SK-N-SH (cell line): ENCODE measurements at regions not wholly inside any gene's neighbourhood (a gene's known extent, or its start where the extent isn't known, plus 50 kb on each side); places are given as distances from the start of the nearest gene placed in this dataset.
A peak's percentile ranks its signal among the peaks of the same experiment; 100 is the strongest.

Experiments used
- CTCF ChIA-PET: fragments of 300-600, 350-600 bp; formaldehyde crosslinking; extraction: SDS; loops from one replicate; lab custom pipeline; 2021; lab: Yijun Ruan, JAX
- POLR2A ChIA-PET: fragments of 350-600 bp; sonication (Branson Sonifier 250); formaldehyde crosslinking; extraction: SDS; loops from one replicate; lab custom pipeline; 2020; ENCODE audit warnings: antibody characterized with exemption, inconsistent platforms; lab: Yijun Ruan, JAX
- DNase-seq: peaks from one replicate; pipeline ENCODE4 v3.0.0; 2012
- H2AFZ ChIP-seq: fragments of 200-600 bp; sonication (generic); 2 replicates; pipeline ENCODE4 v1.8.1; 2016; ENCODE audit warnings: antibody characterized with exemption, mild to moderate bottlenecking, low read depth
- H3F3A ChIP-seq: fragments of 200-600 bp; sonication (generic); replicated peaks from 2 replicates; pipeline ENCODE3; 2016; ENCODE audit warnings: antibody characterized with exemption, mild to moderate bottlenecking; ENCODE audit not compliant: insufficient read depth
- H3K27ac ChIP-seq, 2 experiments: fragments of 200-500 bp in 1 of 2; fragments of 200-600 bp in 1 of 2; sonication (Bioruptor generic) in 1 of 2; sonication (generic), shearing (Covaris generic) in 1 of 2; 2 replicates each; pipeline versions ENCODE4 v1.5.1 to v1.6.1; 2014 to 2016; ENCODE audit warnings: low read depth in 2 of 2, inconsistent platforms in 1 of 2, low read length in 1 of 2, mild to moderate bottlenecking in 1 of 2, mixed read lengths in 1 of 2
- H3K27me3 ChIP-seq: fragments of 200-600 bp; sonication (generic), shearing (Covaris generic); 2 replicates; pipeline ENCODE4 v1.6.1; 2016; ENCODE audit warnings: mixed run types; ENCODE audit not compliant: insufficient read depth
- H3K36me3 ChIP-seq, 2 experiments: fragments of 200-500 bp in 1 of 2; fragments of 200-600 bp in 1 of 2; sonication (Bioruptor generic) in 1 of 2; sonication (generic) in 1 of 2; replicated peaks in 1 of 2; 2 replicates each; pipeline versions ENCODE3 to v1.5.1; 2014 to 2016; ENCODE audit warnings: low read length in 1 of 2, mild to moderate bottlenecking in 1 of 2; ENCODE audit not compliant: insufficient read depth in 2 of 2, control insufficient read depth in 1 of 2
- H3K4me1 ChIP-seq, 2 experiments: fragments of 200-500 bp in 1 of 2; fragments of 200-600 bp in 1 of 2; sonication (Bioruptor generic) in 1 of 2; sonication (generic), shearing (Covaris generic) in 1 of 2; 2 replicates each; pipeline versions ENCODE4 v1.5.1 to v1.6.1; 2014 to 2016; ENCODE audit warnings: low read depth in 1 of 2, low read length in 1 of 2, mixed run types in 1 of 2; ENCODE audit not compliant: insufficient read depth in 2 of 2, control insufficient read depth in 1 of 2
- H3K4me2 ChIP-seq: fragments of 200-600 bp; sonication (generic), shearing (Covaris generic); 2 replicates; pipeline ENCODE4 v1.6.1; 2017; ENCODE audit warnings: mixed run types
- H3K4me3 ChIP-seq, 2 experiments: fragments of 200-500 bp in 1 of 2; fragments of 200-600 bp in 1 of 2; sonication (Bioruptor generic) in 1 of 2; sonication (generic), shearing (Covaris generic) in 1 of 2; 2 replicates each; pipeline versions ENCODE4 v1.5.1 to v1.8.1; 2014 to 2016; ENCODE audit warnings: low read depth in 2 of 2, inconsistent platforms in 1 of 2, low read length in 1 of 2, mild to moderate bottlenecking in 1 of 2, mixed read lengths in 1 of 2, moderate library complexity in 1 of 2
- H3K79me2 ChIP-seq: fragments of 200-600 bp; sonication (generic); 2 replicates; pipeline ENCODE4 v1.8.1; 2017; ENCODE audit warnings: mild to moderate bottlenecking; ENCODE audit not compliant: insufficient read depth
- H3K9ac ChIP-seq: fragments of 200-600 bp; sonication (generic); 2 replicates; pipeline ENCODE4 v1.6.1; 2017; ENCODE audit warnings: mixed run types
- H3K9me2 ChIP-seq: fragments of 200-600 bp; sonication (generic); 2 replicates; pipeline ENCODE4 v1.6.1; 2017; ENCODE audit warnings: mixed run types
- H3K9me3 ChIP-seq: fragments of 200-600 bp; sonication (generic); 2 replicates; pipeline ENCODE4 v1.6.1; 2017; ENCODE audit warnings: mixed run types, mild to moderate bottlenecking, moderate library complexity
- H4K20me1 ChIP-seq: fragments of 200-600 bp; sonication (generic); 2 replicates; pipeline ENCODE4 v1.6.1; 2017; ENCODE audit warnings: mild to moderate bottlenecking, mixed run types; ENCODE audit not compliant: insufficient read depth
- ELF1 ChIP-seq: IDR thresholded peaks from 2 replicates; pipeline ENCODE4 v1.4.0; 2012
- EP300 ChIP-seq, 2 experiments: IDR thresholded peaks; 2 replicates each; pipeline versions ENCODE4 v1.4.0 to v1.6.1; 2012; ENCODE audit warnings: borderline replicate concordance in 1 of 2, low read depth in 1 of 2, low read length in 1 of 2
- EZH2phosphoT487 ChIP-seq: fragments of 200-600 bp; sonication (generic); IDR thresholded peaks from 2 replicates; pipeline ENCODE4 v1.6.1; 2017; ENCODE audit warnings: low read depth, mixed run types, mild to moderate bottlenecking, antibody characterized with exemption, moderate library complexity, borderline replicate concordance
- FOSL2 ChIP-seq: IDR thresholded peaks from 2 replicates; pipeline ENCODE4 v1.4.0; 2012; ENCODE audit warnings: low read depth, mild to moderate bottlenecking, moderate library complexity, borderline replicate concordance
- FOXM1 ChIP-seq: IDR thresholded peaks from 2 replicates; pipeline ENCODE4 v1.4.0; 2012; ENCODE audit warnings: low read depth, mild to moderate bottlenecking
- JUND ChIP-seq: IDR thresholded peaks from 2 replicates; pipeline ENCODE4 v1.4.0; 2012
- MXI1 ChIP-seq: IDR thresholded peaks from 2 replicates; pipeline ENCODE4 v1.6.1; 2012; ENCODE audit warnings: mild to moderate bottlenecking, low read depth, low read length, improper control_type of control experiment
- NRF1 ChIP-seq: IDR thresholded peaks from 2 replicates; pipeline ENCODE4 v1.6.1; 2012; ENCODE audit warnings: low read depth, mild to moderate bottlenecking, low read length
- POLR2AphosphoS5 ChIP-seq: IDR thresholded peaks from 2 replicates; pipeline ENCODE4 v1.6.1; 2012; ENCODE audit warnings: low read depth, low read length
- RAD21 ChIP-seq: IDR thresholded peaks from 2 replicates; pipeline ENCODE4 v1.6.1; 2012; ENCODE audit warnings: mild to moderate bottlenecking, low read length
- RCOR1 ChIP-seq: fragments of 150-350 bp; IDR thresholded peaks from 2 replicates; pipeline ENCODE4 v1.6.1; 2017; ENCODE audit warnings: antibody characterized with exemption, low read length
- SIN3A ChIP-seq: IDR thresholded peaks from 2 replicates; pipeline ENCODE4 v1.6.1; 2012; ENCODE audit warnings: low read depth, mild to moderate bottlenecking, low read length, moderate library complexity, borderline replicate concordance
- SMC3 ChIP-seq: IDR thresholded peaks from 2 replicates; pipeline ENCODE4 v1.6.1; 2012; ENCODE audit warnings: low read depth, low read length, improper control_type of control experiment
- TAF1 ChIP-seq: IDR thresholded peaks from 2 replicates; pipeline ENCODE4 v1.6.1; 2012; ENCODE audit warnings: low read depth, mild to moderate bottlenecking, low read length, moderate library complexity, borderline replicate concordance
- WGBS: methylation state at CpG from one replicate; pipeline ENCODE4 v1.1.6; 2017; ENCODE audit warnings: low lambda C conversion rate; 5-methylcytosine and 5-hydroxymethylcytosine counted together
- TF ChIP-seq, protein P1 (sequence below): fragments of 200-600 bp; sonication (generic); IDR thresholded peaks from 2 replicates; pipeline ENCODE4 v1.6.1; 2017; ENCODE audit warnings: antibody characterized with exemption, mild to moderate bottlenecking, moderate library complexity
- TF ChIP-seq, protein P2 (sequence below): fragments of 150-350 bp; IDR thresholded peaks from 2 replicates; pipeline ENCODE4 v1.6.1; 2016; ENCODE audit warnings: mild to moderate bottlenecking, low read depth, low read length
- TF ChIP-seq, protein P3 (sequence below): IDR thresholded peaks from 2 replicates; pipeline ENCODE4; 2012
- TF ChIP-seq, protein P4 (sequence below): IDR thresholded peaks from 2 replicates; pipeline ENCODE4 v1.4.0; 2012; ENCODE audit warnings: low read depth, borderline replicate concordance

DNA sequence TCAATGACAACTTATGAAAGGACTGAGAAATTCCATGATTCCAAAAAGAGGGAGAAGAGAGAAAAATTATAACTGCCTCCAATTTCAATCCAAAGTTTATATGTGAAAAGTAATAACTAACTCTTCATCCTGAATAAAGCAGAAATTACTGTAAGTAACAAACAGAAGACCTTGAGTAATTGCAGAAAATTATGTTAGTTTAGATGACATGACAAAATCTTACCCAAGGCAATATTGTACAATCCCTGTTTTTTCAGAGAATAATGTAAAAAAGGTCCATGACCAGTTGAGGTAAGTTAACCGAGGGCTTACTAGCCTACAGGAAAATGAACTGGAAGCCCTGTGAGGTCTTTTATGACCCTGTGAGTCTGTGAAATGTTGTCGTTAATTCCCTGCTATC is 949.5 kb upstream of the SOX9 start:
- ChIA-PET POLR2A (no interaction called here), CTCF (interaction anchor here (0.7 kb wide), 1 partner anchor 469 kb away, joined by 3 read pairs; no protein-coding TSS in a partner anchor)
- H3K27ac ChIP-seq = no peak overlapping the region
- TF ChIP-seq RCOR1 = no peak
- TF ChIP-seq TAF1 = no peak
- TF ChIP-seq ELF1 = no peak
- no peak for TF ChIP-seq RAD21
- no peak overlapping the region for H3K4me3 ChIP-seq
- WGBS = 72% methylated on average over 2 of the region's 2 CpGs
- no peaks in the 10 kb centered on the region for H3K9me2 ChIP-seq
- H3K79me2 ChIP-seq = no peaks in the 10 kb centered on the region
- no peak overlapping the region for H3K9ac ChIP-seq
- H3K36me3 ChIP-seq = no peaks in the 10 kb centered on the region
- no peak overlapping the region for H3K4me2 ChIP-seq
- no peak for DNase-seq
- no peaks in the 10 kb centered on the region for H4K20me1 ChIP-seq
- no peaks in the 10 kb centered on the region for H3F3A ChIP-seq
- H3K27me3 ChIP-seq = no peaks in the 10 kb centered on the region
- peaks cover 0 to 14% of the 10 kb centered on the region in 2 experiments; a peak in 2 of 4 replicates for H3K4me1 ChIP-seq
- H2AFZ ChIP-seq = no peak overlapping the region
- no peaks in the 10 kb centered on the region for H3K9me3 ChIP-seq

DNA sequence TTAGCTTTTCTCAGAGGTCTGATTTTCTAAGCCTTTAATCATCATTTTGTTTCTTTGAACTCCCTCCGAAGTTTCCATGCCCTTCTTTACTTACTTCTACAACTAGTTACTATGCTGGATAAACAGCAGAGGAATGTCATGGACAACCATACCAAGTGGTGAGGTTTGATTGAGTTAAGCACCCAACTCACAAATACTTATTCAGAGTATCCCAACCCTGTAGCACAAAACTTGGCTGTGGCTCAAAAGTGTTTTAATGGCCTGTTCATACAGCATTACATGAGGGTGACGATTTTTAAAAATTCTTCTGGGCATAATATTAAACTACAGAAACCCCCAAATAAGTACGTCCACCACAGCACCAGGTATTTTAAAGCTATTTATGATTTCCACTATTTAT is 946.8 kb upstream of the SOX9 start:
- DNase-seq = no peak
- 74% methylated on average over 3 of the region's 3 CpGs for WGBS
- no peaks in the 10 kb centered on the region for H3F3A ChIP-seq
- peaks cover 0 to 15% of the 10 kb centered on the region in 2 experiments; a peak in 2 of 4 replicates for H3K4me1 ChIP-seq
- H3K9ac ChIP-seq = no peak overlapping the region
- no peaks in the 10 kb centered on the region for H4K20me1 ChIP-seq
- H3K79me2 ChIP-seq = no peaks in the 10 kb centered on the region
- POLR2A ChIA-PET = no interaction called here
- CTCF ChIA-PET = interaction anchor here (1.0 kb wide), 1 partner anchor 26 kb away, joined by 3 read pairs; no protein-coding TSS in a partner anchor
- H3K4me3 ChIP-seq = no peak overlapping the region
- TF ChIP-seq JUND (no peak), EZH2phosphoT487 (no peak)
- TF ChIP-seq, protein P1, sequence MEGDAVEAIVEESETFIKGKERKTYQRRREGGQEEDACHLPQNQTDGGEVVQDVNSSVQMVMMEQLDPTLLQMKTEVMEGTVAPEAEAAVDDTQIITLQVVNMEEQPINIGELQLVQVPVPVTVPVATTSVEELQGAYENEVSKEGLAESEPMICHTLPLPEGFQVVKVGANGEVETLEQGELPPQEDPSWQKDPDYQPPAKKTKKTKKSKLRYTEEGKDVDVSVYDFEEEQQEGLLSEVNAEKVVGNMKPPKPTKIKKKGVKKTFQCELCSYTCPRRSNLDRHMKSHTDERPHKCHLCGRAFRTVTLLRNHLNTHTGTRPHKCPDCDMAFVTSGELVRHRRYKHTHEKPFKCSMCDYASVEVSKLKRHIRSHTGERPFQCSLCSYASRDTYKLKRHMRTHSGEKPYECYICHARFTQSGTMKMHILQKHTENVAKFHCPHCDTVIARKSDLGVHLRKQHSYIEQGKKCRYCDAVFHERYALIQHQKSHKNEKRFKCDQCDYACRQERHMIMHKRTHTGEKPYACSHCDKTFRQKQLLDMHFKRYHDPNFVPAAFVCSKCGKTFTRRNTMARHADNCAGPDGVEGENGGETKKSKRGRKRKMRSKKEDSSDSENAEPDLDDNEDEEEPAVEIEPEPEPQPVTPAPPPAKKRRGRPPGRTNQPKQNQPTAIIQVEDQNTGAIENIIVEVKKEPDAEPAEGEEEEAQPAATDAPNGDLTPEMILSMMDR = no peak
- H3K27ac ChIP-seq = no peak overlapping the region
- H3K36me3 ChIP-seq = no peaks in the 10 kb centered on the region
- H3K27me3 ChIP-seq = no peaks in the 10 kb centered on the region
- H3K4me2 ChIP-seq = no peak overlapping the region
- H3K9me2 ChIP-seq = no peaks in the 10 kb centered on the region
- no peak overlapping the region for H2AFZ ChIP-seq
- H3K9me3 ChIP-seq = no peaks in the 10 kb centered on the region

DNA sequence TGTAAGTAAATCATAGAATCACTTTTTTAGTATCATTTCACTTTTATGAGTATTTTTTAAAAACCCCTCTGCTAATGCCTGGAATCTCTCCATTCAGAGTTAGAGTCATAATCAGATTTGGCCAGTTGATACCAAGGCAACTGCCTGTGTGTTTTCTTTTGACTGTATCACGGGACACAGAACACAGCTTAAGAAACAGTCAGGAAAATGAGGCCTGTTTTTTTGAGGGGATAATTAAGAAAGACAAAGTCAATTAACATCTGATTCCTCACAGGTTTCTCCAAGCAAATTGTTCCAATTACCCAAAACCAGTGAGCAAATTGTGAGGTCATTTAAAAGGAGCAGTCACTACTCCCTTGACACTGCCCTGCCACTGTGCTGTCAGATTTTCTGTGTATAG is 944.5 kb upstream of the SOX9 start:
- no peak overlapping the region for H3K4me2 ChIP-seq
- CTCF ChIA-PET = interaction anchor here (0.9 to 1.6 kb wide), 4 partner anchors 8 to 522 kb away, joined by 3 to 5 read pairs (median 4); no protein-coding TSS in a partner anchor
- H3K4me1 ChIP-seq = peaks cover 0 to 26% of the 10 kb centered on the region in 2 experiments; a peak in 2 of 4 replicates
- no peaks in the 10 kb centered on the region for H3K9me2 ChIP-seq
- DNase-seq = peak; percentile 30
- H3K27me3 ChIP-seq = no peaks in the 10 kb centered on the region
- H4K20me1 ChIP-seq = no peaks in the 10 kb centered on the region
- WGBS = 26% methylated on average over 1 of the region's 1 CpG
- H3K9me3 ChIP-seq = no peaks in the 10 kb centered on the region
- peak overlapping the region; percentile 9 to 81; a peak in 3 of 4 replicates for H3K27ac ChIP-seq
- no peaks in the 10 kb centered on the region for H3K79me2 ChIP-seq
- H3K4me3 ChIP-seq = no peak overlapping the region
- POLR2A ChIA-PET = no interaction called here
- no peaks in the 10 kb centered on the region for H3F3A ChIP-seq
- H2AFZ ChIP-seq = no peak overlapping the region; the same call in 1 of the 2 replicates
- H3K36me3 ChIP-seq = no peaks in the 10 kb centered on the region
- no peak overlapping the region for H3K9ac ChIP-seq
- TF ChIP-seq FOSL2 = no peak
- TF ChIP-seq SMC3 = no peak
- no peak for TF ChIP-seq TAF1
- no peak for TF ChIP-seq MXI1
- no peak for TF ChIP-seq FOXM1
- TF ChIP-seq POLR2AphosphoS5 = no peak
- TF ChIP-seq, protein P2, sequence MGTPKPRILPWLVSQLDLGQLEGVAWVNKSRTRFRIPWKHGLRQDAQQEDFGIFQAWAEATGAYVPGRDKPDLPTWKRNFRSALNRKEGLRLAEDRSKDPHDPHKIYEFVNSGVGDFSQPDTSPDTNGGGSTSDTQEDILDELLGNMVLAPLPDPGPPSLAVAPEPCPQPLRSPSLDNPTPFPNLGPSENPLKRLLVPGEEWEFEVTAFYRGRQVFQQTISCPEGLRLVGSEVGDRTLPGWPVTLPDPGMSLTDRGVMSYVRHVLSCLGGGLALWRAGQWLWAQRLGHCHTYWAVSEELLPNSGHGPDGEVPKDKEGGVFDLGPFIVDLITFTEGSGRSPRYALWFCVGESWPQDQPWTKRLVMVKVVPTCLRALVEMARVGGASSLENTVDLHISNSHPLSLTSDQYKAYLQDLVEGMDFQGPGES = no peak
- peak in 1 of 2 experiments; percentile 74; a peak in 2 of 4 replicates for TF ChIP-seq EP300 (IDR thresholded peaks at IDR 0.05; ENCODE audit: borderline replicate concordance in 1 of 2, low read depth in 1 of 2, low read length in 1 of 2)
- TF ChIP-seq, protein P3, sequence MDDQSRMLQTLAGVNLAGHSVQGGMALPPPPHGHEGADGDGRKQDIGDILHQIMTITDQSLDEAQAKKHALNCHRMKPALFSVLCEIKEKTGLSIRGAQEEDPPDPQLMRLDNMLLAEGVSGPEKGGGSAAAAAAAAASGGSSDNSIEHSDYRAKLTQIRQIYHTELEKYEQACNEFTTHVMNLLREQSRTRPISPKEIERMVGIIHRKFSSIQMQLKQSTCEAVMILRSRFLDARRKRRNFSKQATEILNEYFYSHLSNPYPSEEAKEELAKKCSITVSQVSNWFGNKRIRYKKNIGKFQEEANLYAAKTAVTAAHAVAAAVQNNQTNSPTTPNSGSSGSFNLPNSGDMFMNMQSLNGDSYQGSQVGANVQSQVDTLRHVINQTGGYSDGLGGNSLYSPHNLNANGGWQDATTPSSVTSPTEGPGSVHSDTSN = no peak
- TF ChIP-seq, protein P4, sequence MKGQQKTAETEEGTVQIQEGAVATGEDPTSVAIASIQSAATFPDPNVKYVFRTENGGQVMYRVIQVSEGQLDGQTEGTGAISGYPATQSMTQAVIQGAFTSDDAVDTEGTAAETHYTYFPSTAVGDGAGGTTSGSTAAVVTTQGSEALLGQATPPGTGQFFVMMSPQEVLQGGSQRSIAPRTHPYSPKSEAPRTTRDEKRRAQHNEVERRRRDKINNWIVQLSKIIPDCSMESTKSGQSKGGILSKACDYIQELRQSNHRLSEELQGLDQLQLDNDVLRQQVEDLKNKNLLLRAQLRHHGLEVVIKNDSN = no peak
- no peak for TF ChIP-seq SIN3A
- no peak for TF ChIP-seq NRF1
- no peak for TF ChIP-seq JUND
